ENCODE measurements at regions not wholly inside any gene's neighbourhood (a gene's known extent, or its start where the extent isn't known, plus 50 kb on each side); places are given as distances from the start of the nearest gene placed in this dataset.

DNA sequence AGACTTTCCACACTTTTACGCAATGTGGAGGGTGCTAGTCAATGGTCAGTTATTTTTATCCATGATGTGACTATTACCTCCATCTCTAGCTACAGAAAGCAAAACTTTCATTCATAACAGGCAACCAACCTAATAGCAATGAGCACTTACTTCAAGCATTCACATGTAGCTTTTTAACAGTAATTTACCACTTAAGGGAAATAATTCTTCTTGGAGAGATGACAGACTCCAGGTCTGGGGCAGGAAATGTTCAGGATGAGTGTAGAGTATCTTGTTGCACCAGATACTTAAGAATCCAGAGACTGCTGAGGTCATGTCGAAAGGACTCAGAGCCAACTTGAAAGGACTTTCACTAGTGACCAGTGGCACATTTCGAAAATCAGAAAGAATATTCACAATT is 347.6 kb downstream of the CHRM3 start:
- POLR2A ChIA-PET (ENCODE audit: unreplicated experiment) = no interaction called here

More for the DNA sequence above, 347.6 kb downstream of the CHRM3 start:
- H3K9ac ChIP-seq (ENCODE audit: low read depth, low read length) = no peak overlapping the region
- no peak overlapping the region for H2AK9ac ChIP-seq (replicated peaks; ENCODE audit: low read depth, low read length, poor library complexity)
- no peak overlapping the region for H4K91ac ChIP-seq (ENCODE audit: insufficient read depth, low read depth, low read length)
- no peaks in the 10 kb centered on the region for H3K4me1 ChIP-seq (ENCODE audit: control insufficient read depth, insufficient read depth, low read length)
- no peaks in the 10 kb centered on the region for H3K36me3 ChIP-seq (ENCODE audit: control insufficient read depth, insufficient read depth, low read length)
- H3K9me1 ChIP-seq (ENCODE audit: insufficient read depth, low read length) = no peaks in the 10 kb centered on the region
- no peak overlapping the region for H2AFZ ChIP-seq (replicated peaks; ENCODE audit: low read length, poor library complexity)
- no peak overlapping the region for H2BK5ac ChIP-seq (ENCODE audit: low read depth, low read length, poor library complexity, severe bottlenecking)
- no peak overlapping the region for H3K56ac ChIP-seq (ENCODE audit: extremely low read depth, insufficient read depth, low read length)
- no peak overlapping the region for H3K4ac ChIP-seq (ENCODE audit: low read depth, low read length)
- TF ChIP-seq MAZ (IDR thresholded peaks at IDR 0.05; ENCODE audit: borderline replicate concordance, low read depth, low read length) = no peak
- TF ChIP-seq, protein P1, sequence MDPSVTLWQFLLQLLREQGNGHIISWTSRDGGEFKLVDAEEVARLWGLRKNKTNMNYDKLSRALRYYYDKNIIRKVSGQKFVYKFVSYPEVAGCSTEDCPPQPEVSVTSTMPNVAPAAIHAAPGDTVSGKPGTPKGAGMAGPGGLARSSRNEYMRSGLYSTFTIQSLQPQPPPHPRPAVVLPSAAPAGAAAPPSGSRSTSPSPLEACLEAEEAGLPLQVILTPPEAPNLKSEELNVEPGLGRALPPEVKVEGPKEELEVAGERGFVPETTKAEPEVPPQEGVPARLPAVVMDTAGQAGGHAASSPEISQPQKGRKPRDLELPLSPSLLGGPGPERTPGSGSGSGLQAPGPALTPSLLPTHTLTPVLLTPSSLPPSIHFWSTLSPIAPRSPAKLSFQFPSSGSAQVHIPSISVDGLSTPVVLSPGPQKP (IDR thresholded peaks at IDR 0.05; ENCODE audit: borderline replicate concordance, low read depth, low read length) = no peak
- TF ChIP-seq MAFK (IDR thresholded peaks at IDR 0.05; ENCODE audit: low read depth, low read length) = no peak
- no peak for TF ChIP-seq POLR2A (IDR thresholded peaks at IDR 0.05; ENCODE audit: low read depth, low read length)
- no peak for TF ChIP-seq RFX5 (IDR thresholded peaks at IDR 0.05; ENCODE audit: low read depth, low read length)
- TF ChIP-seq, protein P2, sequence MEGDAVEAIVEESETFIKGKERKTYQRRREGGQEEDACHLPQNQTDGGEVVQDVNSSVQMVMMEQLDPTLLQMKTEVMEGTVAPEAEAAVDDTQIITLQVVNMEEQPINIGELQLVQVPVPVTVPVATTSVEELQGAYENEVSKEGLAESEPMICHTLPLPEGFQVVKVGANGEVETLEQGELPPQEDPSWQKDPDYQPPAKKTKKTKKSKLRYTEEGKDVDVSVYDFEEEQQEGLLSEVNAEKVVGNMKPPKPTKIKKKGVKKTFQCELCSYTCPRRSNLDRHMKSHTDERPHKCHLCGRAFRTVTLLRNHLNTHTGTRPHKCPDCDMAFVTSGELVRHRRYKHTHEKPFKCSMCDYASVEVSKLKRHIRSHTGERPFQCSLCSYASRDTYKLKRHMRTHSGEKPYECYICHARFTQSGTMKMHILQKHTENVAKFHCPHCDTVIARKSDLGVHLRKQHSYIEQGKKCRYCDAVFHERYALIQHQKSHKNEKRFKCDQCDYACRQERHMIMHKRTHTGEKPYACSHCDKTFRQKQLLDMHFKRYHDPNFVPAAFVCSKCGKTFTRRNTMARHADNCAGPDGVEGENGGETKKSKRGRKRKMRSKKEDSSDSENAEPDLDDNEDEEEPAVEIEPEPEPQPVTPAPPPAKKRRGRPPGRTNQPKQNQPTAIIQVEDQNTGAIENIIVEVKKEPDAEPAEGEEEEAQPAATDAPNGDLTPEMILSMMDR (conservative IDR thresholded peaks at IDR 0.05; ENCODE audit: low read depth, low read length) = no peak
- TF ChIP-seq BHLHE40 (IDR thresholded peaks at IDR 0.05; ENCODE audit: low read depth, low read length) = no peak
- TF ChIP-seq SMC3 (IDR thresholded peaks at IDR 0.05; ENCODE audit: low read depth, low read length) = no peak
- TF ChIP-seq RCOR1 (IDR thresholded peaks at IDR 0.05; ENCODE audit: insufficient replicate concordance, low read length) = no peak
- H2BK120ac ChIP-seq (ENCODE audit: low read depth, low read length) = no peak overlapping the region
- H3K9me3 ChIP-seq (ENCODE audit: control insufficient read depth, insufficient read depth, low read length) = peaks cover 1% of the 10 kb centered on the region; the same call in 1 of the 2 replicates
- in situ Hi-C loops (cut with MboI; ENCODE audit: low sequenced_read_pairs) = no loop called here
- no peak overlapping the region for H3K18ac ChIP-seq (ENCODE audit: low read depth, low read length)
- ATAC-seq (ENCODE audit: low read depth) = no peak
- CTCF ChIA-PET = no interaction called here
- H4K8ac ChIP-seq (ENCODE audit: low read depth in 2 of 2, low read length in 2 of 2) = no peak overlapping the region
- no peaks in the 10 kb centered on the region for H3K79me1 ChIP-seq (ENCODE audit: low read depth in 1 of 2, low read length in 2 of 2)
- no peak overlapping the region for H3K27ac ChIP-seq (ENCODE audit: insufficient read depth, low read length)
- WGBS, 2 experiments (ENCODE audit: extremely low coverage in 2 of 2, insufficient read length in 1 of 2) = no CpG with 5 or more reads among the region's 3 CpGs
- H3K14ac ChIP-seq (replicated peaks; ENCODE audit: low read depth, low read length) = no peak overlapping the region
- no peak overlapping the region for H2AK5ac ChIP-seq (ENCODE audit: low read depth, low read length)
- intact Hi-C loops (cut with micrococcal nuclease) = no loop called here
- no peak overlapping the region for H2BK15ac ChIP-seq (ENCODE audit: low read depth, low read length)
- H2BK20ac ChIP-seq (ENCODE audit: low read depth, low read length) = no peak overlapping the region
- H3K4me2 ChIP-seq (ENCODE audit: low read depth, low read length) = no peak overlapping the region
- H3K4me3 ChIP-seq (ENCODE audit: insufficient read depth, low read depth, low read length) = no peak overlapping the region
- no peaks in the 10 kb centered on the region for H4K20me1 ChIP-seq (ENCODE audit: insufficient read depth, low read length)
- H3K27me3 ChIP-seq (ENCODE audit: control insufficient read depth, insufficient read depth, low read length) = no peaks in the 10 kb centered on the region
- H3K23ac ChIP-seq (ENCODE audit: low read depth, low read length) = no peak overlapping the region
- dilution Hi-C loops (cut with HindIII; ENCODE audit: low sequenced_read_pairs, unreplicated experiment) = no loop called here
- H4K5ac ChIP-seq (ENCODE audit: low read depth, low read length) = no peak overlapping the region
- BruUV-seq (replicated peaks) = no TSS peak
- DNase-seq = no peak

All from IMR-90 (cell line).